ENCODE measurements at regions not wholly inside any gene's neighbourhood (a gene's known extent, or its start where the extent isn't known, plus 50 kb on each side); places are given as distances from the start of the nearest gene placed in this dataset.

- TF ChIP-seq CTCF (conservative IDR thresholded peaks at IDR 0.05) (no peak), ZFX (IDR thresholded peaks at IDR 0.05) (no peak)
These were observed 494.3 kb downstream of the SPRY1 start for GRCh38 chr4:123890889-123891288.
